SK-N-SH treated with all-trans-retinoic acid at 6 μM for 48 hours (cell line): ENCODE measurements at regions not wholly inside any gene's neighbourhood (a gene's known extent, or its start where the extent isn't known, plus 50 kb on each side); places are given as distances from the start of the nearest gene placed in this dataset.

Source experiments
- ZNF565 ChIP-seq: fragments of 450-650 bp; formaldehyde crosslinking; conservative IDR thresholded peaks from 2 replicates; pipeline ENCODE4 v1.5.0; 2020; ENCODE audit warnings: low read depth, mild to moderate bottlenecking, moderate library complexity
- TF ChIP-seq, protein P1 (sequence below): fragments of 250-450 bp; sonication (Bioruptor Pico); IDR thresholded peaks from 2 replicates; pipeline ENCODE4 v1.5.1; 2020; ENCODE audit warnings: low read depth, mild to moderate bottlenecking, moderate library complexity
- TF ChIP-seq, protein P2 (sequence below): fragments of 250-450 bp; sonication (Bioruptor Pico); IDR thresholded peaks from 2 replicates; pipeline ENCODE4 v1.8.0; 2020; ENCODE audit warnings: mild to moderate bottlenecking, moderate library complexity, borderline replicate concordance

DNA sequence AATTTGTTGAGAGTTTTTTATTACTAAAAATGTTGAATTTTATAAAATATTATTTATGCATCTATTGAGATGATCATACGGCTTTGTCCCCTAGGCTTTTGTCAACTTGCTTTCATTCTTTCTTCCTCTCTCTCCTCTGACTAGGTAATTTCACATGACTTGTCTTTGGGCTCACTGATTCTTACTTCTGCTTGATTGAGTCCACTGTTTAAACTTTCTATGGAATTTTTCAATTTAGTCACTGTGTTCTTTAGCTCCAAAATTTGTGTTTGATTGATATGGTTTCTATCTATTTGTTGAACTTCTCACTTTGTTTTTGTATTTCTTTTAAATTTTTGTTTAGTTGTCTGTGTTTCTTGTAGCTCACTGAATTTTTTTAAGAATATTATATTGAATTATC lies 65.9 kb upstream of the PTPRZ1 start:
- TF ChIP-seq ZNF565, result no peak
- TF ChIP-seq, protein P1, sequence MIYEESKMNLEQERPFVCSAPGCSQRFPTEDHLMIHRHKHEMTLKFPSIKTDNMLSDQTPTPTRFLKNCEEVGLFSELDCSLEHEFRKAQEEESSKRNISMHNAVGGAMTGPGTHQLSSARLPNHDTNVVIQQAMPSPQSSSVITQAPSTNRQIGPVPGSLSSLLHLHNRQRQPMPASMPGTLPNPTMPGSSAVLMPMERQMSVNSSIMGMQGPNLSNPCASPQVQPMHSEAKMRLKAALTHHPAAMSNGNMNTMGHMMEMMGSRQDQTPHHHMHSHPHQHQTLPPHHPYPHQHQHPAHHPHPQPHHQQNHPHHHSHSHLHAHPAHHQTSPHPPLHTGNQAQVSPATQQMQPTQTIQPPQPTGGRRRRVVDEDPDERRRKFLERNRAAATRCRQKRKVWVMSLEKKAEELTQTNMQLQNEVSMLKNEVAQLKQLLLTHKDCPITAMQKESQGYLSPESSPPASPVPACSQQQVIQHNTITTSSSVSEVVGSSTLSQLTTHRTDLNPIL, result no peak
- TF ChIP-seq, protein P2, sequence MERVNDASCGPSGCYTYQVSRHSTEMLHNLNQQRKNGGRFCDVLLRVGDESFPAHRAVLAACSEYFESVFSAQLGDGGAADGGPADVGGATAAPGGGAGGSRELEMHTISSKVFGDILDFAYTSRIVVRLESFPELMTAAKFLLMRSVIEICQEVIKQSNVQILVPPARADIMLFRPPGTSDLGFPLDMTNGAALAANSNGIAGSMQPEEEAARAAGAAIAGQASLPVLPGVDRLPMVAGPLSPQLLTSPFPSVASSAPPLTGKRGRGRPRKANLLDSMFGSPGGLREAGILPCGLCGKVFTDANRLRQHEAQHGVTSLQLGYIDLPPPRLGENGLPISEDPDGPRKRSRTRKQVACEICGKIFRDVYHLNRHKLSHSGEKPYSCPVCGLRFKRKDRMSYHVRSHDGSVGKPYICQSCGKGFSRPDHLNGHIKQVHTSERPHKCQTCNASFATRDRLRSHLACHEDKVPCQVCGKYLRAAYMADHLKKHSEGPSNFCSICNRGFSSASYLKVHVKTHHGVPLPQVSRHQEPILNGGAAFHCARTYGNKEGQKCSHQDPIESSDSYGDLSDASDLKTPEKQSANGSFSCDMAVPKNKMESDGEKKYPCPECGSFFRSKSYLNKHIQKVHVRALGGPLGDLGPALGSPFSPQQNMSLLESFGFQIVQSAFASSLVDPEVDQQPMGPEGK (CRISPR knock-in tag), result no peak
